Lower lobe of right lung (tissue), 2 donors: ENCODE measurements at regions not wholly inside any gene's neighbourhood (a gene's known extent, or its start where the extent isn't known, plus 50 kb on each side); places are given as distances from the start of the nearest gene placed in this dataset.

Experiments
- ATAC-seq, 2 donors: fragments of 200-7000 bp; cut with Tn5 transposase; one replicate each; pipeline ENCODE4 v1.9.1; 2020 to 2022; ENCODE audit warnings: mild to moderate bottlenecking in 2 of 2, moderate library complexity in 2 of 2
- DNase-seq: peaks from one replicate; pipeline ENCODE4 v3.0.0-alpha.2; 2020
- H3K27ac ChIP-seq: fragments of 200-600 bp; one replicate; pipeline ENCODE4 v1.8.0; 2022
- H3K27me3 ChIP-seq: fragments of 200-600 bp; one replicate; pipeline ENCODE4 v1.8.0; 2022; ENCODE audit warnings: low read depth
- H3K36me3 ChIP-seq: fragments of 200-600 bp; one replicate; pipeline ENCODE4 v1.8.0; 2022; ENCODE audit warnings: mild to moderate bottlenecking
- H3K4me1 ChIP-seq: fragments of 200-600 bp; one replicate; pipeline ENCODE4 v1.8.0; 2022
- H3K4me3 ChIP-seq: fragments of 200-600 bp; one replicate; pipeline ENCODE4 v1.8.0; 2022; ENCODE audit warnings: mild to moderate bottlenecking
- H3K9me3 ChIP-seq: fragments of 200-600 bp; one replicate; pipeline ENCODE4 v1.8.0; 2022
- CTCF ChIP-seq: fragments of 200-600 bp; IDR thresholded peaks from one replicate; pipeline ENCODE4 v1.8.0; 2022; ENCODE audit warnings: antibody characterized with exemption, mild to moderate bottlenecking
- intact Hi-C: fragments of 100-400 bp; cut with DNase I; formaldehyde crosslinking; loops from one replicate; pipeline ENCODE4 v1.11.0; 2022
- donor health status: DM: no; HTN: yes; CAD: no; lungs with severe emphysema.

GRCh38 chr21:14862794-14863720 is 201.7 kb downstream of the NRIP1 start:
- DNase-seq (no peak), ATAC-seq (no peak)
- Histone ChIP-seq H3K36me3 (no peaks in the 10 kb centered on the region), H3K9me3 (no peaks in the 10 kb centered on the region), H3K4me3 (no peak overlapping the region), H3K4me1 (peaks cover 16% of the 10 kb centered on the region), H3K27ac (no peak overlapping the region), H3K27me3 (no peaks in the 10 kb centered on the region)
- intact Hi-C loops, result loop anchor here (10.0 kb wide), 1 partner anchor 622 kb away; no protein-coding TSS in a partner anchor
- peak; percentile 52 for TF ChIP-seq CTCF

GRCh38 chr21:14858311-14858710 is 206.5 kb downstream of the NRIP1 start:
- H3K27me3 ChIP-seq, result no peaks in the 10 kb centered on the region
- H3K9me3 ChIP-seq, result no peaks in the 10 kb centered on the region
- no peaks in the 10 kb centered on the region for H3K4me1 ChIP-seq
- no peak for TF ChIP-seq CTCF
- DNase-seq (no peak), ATAC-seq (no peak)
- intact Hi-C loops, result no loop called here
- H3K36me3 ChIP-seq, result no peaks in the 10 kb centered on the region
- no peak overlapping the region for H3K27ac ChIP-seq
- no peak overlapping the region for H3K4me3 ChIP-seq

GRCh38 chr21:14857529-14857928 is 207.3 kb downstream of the NRIP1 start:
- H3K27me3 ChIP-seq, result no peaks in the 10 kb centered on the region
- H3K9me3 ChIP-seq, result no peaks in the 10 kb centered on the region
- no peak overlapping the region for H3K27ac ChIP-seq
- ATAC-seq (no peak), DNase-seq (no peak)
- H3K4me1 ChIP-seq, result no peaks in the 10 kb centered on the region
- intact Hi-C loops, result no loop called here
- H3K4me3 ChIP-seq, result no peak overlapping the region
- no peaks in the 10 kb centered on the region for H3K36me3 ChIP-seq
- no peak for TF ChIP-seq CTCF

- Histone ChIP-seq H3K4me1 (no peaks in the 10 kb centered on the region), H3K4me3 (no peak overlapping the region), H3K27ac (no peak overlapping the region), H3K9me3 (no peaks in the 10 kb centered on the region), H3K27me3 (no peaks in the 10 kb centered on the region), H3K36me3 (no peaks in the 10 kb centered on the region)
- intact Hi-C loops, result no loop called here
- TF ChIP-seq CTCF, result no peak
- ATAC-seq (no peak), DNase-seq (no peak)
Measured at GRCh38 chr21:14850394-14850793, 214.4 kb downstream of the NRIP1 start.

GRCh38 chr21:14846621-14847020 is 218.2 kb downstream of the NRIP1 start:
- DNase-seq (no peak), ATAC-seq (no peak)
- intact Hi-C loops, result no loop called here
- Histone ChIP-seq H3K4me1 (no peaks in the 10 kb centered on the region), H3K27me3 (no peaks in the 10 kb centered on the region), H3K9me3 (no peaks in the 10 kb centered on the region), H3K36me3 (no peaks in the 10 kb centered on the region), H3K4me3 (no peak overlapping the region), H3K27ac (no peak overlapping the region)
- no peak for TF ChIP-seq CTCF
